HG03064 (cell line): ENCODE measurements at regions not wholly inside any gene's neighbourhood (a gene's known extent, or its start where the extent isn't known, plus 50 kb on each side); places are given as distances from the start of the nearest gene placed in this dataset.
"Not testable (repeated sequence)": the region's sequence is repeated elsewhere in the genome, so short reads cannot be mapped to it uniquely, and the experiment has no call there.

ENCODE experiments used
- ATAC-seq: cut with Tn5 transposase; IDR thresholded peaks from one replicate; pipeline ENCODE4 v1.9.1; 2021; ENCODE audit warnings: low read depth; ENCODE audit not compliant: unreplicated experiment

GRCh38 chr2:156908825-156909224, 348.7 kb upstream of the GALNT5 start:
- no peak for ATAC-seq

GRCh38 chr2:156909983-156910382, 347.5 kb upstream of the GALNT5 start:
- ATAC-seq, result no peak

- ATAC-seq, result no peak
These were observed 342.2 kb upstream of the GALNT5 start for GRCh38 chr2:156915332-156915731.

- no peak for ATAC-seq
These were observed 339.1 kb upstream of the GALNT5 start for GRCh38 chr2:156918410-156918809.

- ATAC-seq, result no peak
These were observed 327.1 kb upstream of the GALNT5 start for GRCh38 chr2:156930423-156930822.

- ATAC-seq, result no peak
These were observed 323.8 kb upstream of the GALNT5 start for GRCh38 chr2:156933645-156934225.

- ATAC-seq, result no peak
These were observed 321.9 kb upstream of the GALNT5 start for GRCh38 chr2:156935616-156936015.

- no peak for ATAC-seq
These were observed 320.1 kb upstream of the GALNT5 start for GRCh38 chr2:156937430-156937829.

- no peak for ATAC-seq
These were observed 312.6 kb upstream of the GALNT5 start for GRCh38 chr2:156944871-156945270.

GRCh38 chr2:156947261-156947660, 310.2 kb upstream of the GALNT5 start:
- no peak for ATAC-seq

GRCh38 chr2:156955701-156956100, 301.8 kb upstream of the GALNT5 start:
- no peak for ATAC-seq

GRCh38 chr2:156956161-156956560, 301.3 kb upstream of the GALNT5 start:
- no peak for ATAC-seq

GRCh38 chr2:156958374-156958773, 299.1 kb upstream of the GALNT5 start:
- ATAC-seq, result no peak

- no peak for ATAC-seq
These were observed 298.0 kb upstream of the GALNT5 start for GRCh38 chr2:156959481-156959880.

- no peak for ATAC-seq
These were observed 274.9 kb upstream of the GALNT5 start for GRCh38 chr2:156982615-156983014.

GRCh38 chr2:156986339-156986988, 271.0 kb upstream of the GALNT5 start:
- no peak for ATAC-seq

GRCh38 chr2:156999661-157000060, 257.8 kb upstream of the GALNT5 start:
- ATAC-seq, result no peak

GRCh38 chr2:157004789-157005188, 252.7 kb upstream of the GALNT5 start:
- ATAC-seq, result no peak

- ATAC-seq, result no peak
These were observed 242.4 kb upstream of the GALNT5 start for GRCh38 chr2:157015015-157015575.

GRCh38 chr2:157023264-157023663, 234.2 kb upstream of the GALNT5 start:
- not testable (repeated sequence) for ATAC-seq

- no peak for ATAC-seq
These were observed 233.4 kb upstream of the GALNT5 start for GRCh38 chr2:157024129-157024528.

- ATAC-seq, result no peak
These were observed 225.5 kb upstream of the GALNT5 start for GRCh38 chr2:157032017-157032416.
